Osteoblast (primary cell): ENCODE measurements at regions not wholly inside any gene's neighbourhood (a gene's known extent, or its start where the extent isn't known, plus 50 kb on each side); places are given as distances from the start of the nearest gene placed in this dataset.

ENCODE experiments used
- DNase-seq: peaks from one replicate; pipeline ENCODE4 v3.0.0; 2011; ENCODE audit warnings: low spot score, mixed read lengths; ENCODE audit not compliant: insufficient read length; ENCODE audit errors: missing footprints
- H2AFZ ChIP-seq: 2 replicates; pipeline ENCODE4 v1.6.0; 2011; ENCODE audit warnings: mild to moderate bottlenecking, low read length
- H3K27ac ChIP-seq: 2 replicates; pipeline ENCODE4 v1.5.1; 2011; ENCODE audit warnings: mild to moderate bottlenecking, low read depth, low read length, moderate library complexity
- H3K27me3 ChIP-seq: 2 replicates; pipeline ENCODE4 v1.6.0; 2012; ENCODE audit warnings: mild to moderate bottlenecking, control low read depth, inconsistent platforms, low read length, moderate library complexity; ENCODE audit not compliant: insufficient read depth
- H3K36me3 ChIP-seq: 2 replicates; pipeline ENCODE4 v1.5.1; 2011; ENCODE audit warnings: mild to moderate bottlenecking, low read length, control low read depth, moderate library complexity; ENCODE audit not compliant: insufficient read depth
- H3K4me1 ChIP-seq: 2 replicates; pipeline ENCODE4 v1.5.1; 2011; ENCODE audit warnings: mild to moderate bottlenecking, low read length, control low read depth, moderate library complexity; ENCODE audit not compliant: insufficient read depth
- H3K4me2 ChIP-seq: 2 replicates; pipeline ENCODE4 v1.6.0; 2011; ENCODE audit warnings: mild to moderate bottlenecking, low read length; ENCODE audit not compliant: insufficient read depth
- H3K4me3 ChIP-seq: fragments of 200-600 bp; sonication (generic); 3 replicates; pipeline ENCODE4 v1.5.1; 2012; ENCODE audit warnings: mild to moderate bottlenecking, low read length, inconsistent platforms; ENCODE audit not compliant: insufficient read depth
- H3K79me2 ChIP-seq: 2 replicates; pipeline ENCODE4 v1.6.0; 2012; ENCODE audit warnings: mild to moderate bottlenecking, low read length, control low read depth, inconsistent platforms; ENCODE audit not compliant: insufficient read depth
- H3K9me3 ChIP-seq: 2 replicates; pipeline ENCODE4 v1.5.1; 2011; ENCODE audit warnings: low read depth, low read length, control low read depth
- H4K20me1 ChIP-seq: 2 replicates; pipeline ENCODE4 v1.6.0; 2012; ENCODE audit warnings: mild to moderate bottlenecking, low read length, control low read depth; ENCODE audit not compliant: insufficient read depth
- TF ChIP-seq, protein P1 (sequence below): IDR thresholded peaks from 2 replicates; pipeline ENCODE4 v1.5.1; 2011; ENCODE audit warnings: mild to moderate bottlenecking, low read depth, low read length, moderate library complexity; ENCODE audit errors: extremely low read depth

GRCh38 chr13:85709072-85709471 is 90.1 kb downstream of the SLITRK6 start:
- no peaks in the 10 kb centered on the region for H4K20me1 ChIP-seq
- TF ChIP-seq, protein P1, sequence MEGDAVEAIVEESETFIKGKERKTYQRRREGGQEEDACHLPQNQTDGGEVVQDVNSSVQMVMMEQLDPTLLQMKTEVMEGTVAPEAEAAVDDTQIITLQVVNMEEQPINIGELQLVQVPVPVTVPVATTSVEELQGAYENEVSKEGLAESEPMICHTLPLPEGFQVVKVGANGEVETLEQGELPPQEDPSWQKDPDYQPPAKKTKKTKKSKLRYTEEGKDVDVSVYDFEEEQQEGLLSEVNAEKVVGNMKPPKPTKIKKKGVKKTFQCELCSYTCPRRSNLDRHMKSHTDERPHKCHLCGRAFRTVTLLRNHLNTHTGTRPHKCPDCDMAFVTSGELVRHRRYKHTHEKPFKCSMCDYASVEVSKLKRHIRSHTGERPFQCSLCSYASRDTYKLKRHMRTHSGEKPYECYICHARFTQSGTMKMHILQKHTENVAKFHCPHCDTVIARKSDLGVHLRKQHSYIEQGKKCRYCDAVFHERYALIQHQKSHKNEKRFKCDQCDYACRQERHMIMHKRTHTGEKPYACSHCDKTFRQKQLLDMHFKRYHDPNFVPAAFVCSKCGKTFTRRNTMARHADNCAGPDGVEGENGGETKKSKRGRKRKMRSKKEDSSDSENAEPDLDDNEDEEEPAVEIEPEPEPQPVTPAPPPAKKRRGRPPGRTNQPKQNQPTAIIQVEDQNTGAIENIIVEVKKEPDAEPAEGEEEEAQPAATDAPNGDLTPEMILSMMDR: no peak
- H3K27ac ChIP-seq: no peak overlapping the region
- no peak for DNase-seq
- H3K36me3 ChIP-seq: no peaks in the 10 kb centered on the region
- H3K27me3 ChIP-seq: no peaks in the 10 kb centered on the region
- H3K4me3 ChIP-seq: no peak overlapping the region
- no peaks in the 10 kb centered on the region for H3K4me1 ChIP-seq
- no peaks in the 10 kb centered on the region for H3K9me3 ChIP-seq
- H3K79me2 ChIP-seq: no peaks in the 10 kb centered on the region
- no peak overlapping the region for H3K4me2 ChIP-seq
- no peak overlapping the region for H2AFZ ChIP-seq

- Histone ChIP-seq H3K36me3 (no peaks in the 10 kb centered on the region), H3K27ac (no peak overlapping the region), H3K9me3 (no peaks in the 10 kb centered on the region), H3K27me3 (no peaks in the 10 kb centered on the region), H3K4me2 (no peak overlapping the region), H3K4me3 (no peak overlapping the region), H4K20me1 (no peaks in the 10 kb centered on the region), H2AFZ (no peak overlapping the region), H3K4me1 (no peaks in the 10 kb centered on the region), H3K79me2 (no peaks in the 10 kb centered on the region)
- TF ChIP-seq, protein P1: no peak
- no peak for DNase-seq
Observed at GRCh38 chr13:85700906-85701305, 98.3 kb downstream of the SLITRK6 start.

GRCh38 chr13:85698256-85698655 is 101.0 kb downstream of the SLITRK6 start:
- Histone ChIP-seq H3K79me2 (no peaks in the 10 kb centered on the region), H3K4me3 (no peak overlapping the region), H2AFZ (no peak overlapping the region), H3K27me3 (no peaks in the 10 kb centered on the region), H3K4me1 (no peaks in the 10 kb centered on the region), H4K20me1 (no peaks in the 10 kb centered on the region), H3K27ac (no peak overlapping the region), H3K9me3 (no peaks in the 10 kb centered on the region), H3K36me3 (no peaks in the 10 kb centered on the region), H3K4me2 (no peak overlapping the region)
- DNase-seq: no peak
- TF ChIP-seq, protein P1: no peak

GRCh38 chr13:85694992-85695391 is 104.2 kb downstream of the SLITRK6 start:
- H3K4me2 ChIP-seq: no peak overlapping the region
- H3K4me3 ChIP-seq: no peak overlapping the region
- H3K36me3 ChIP-seq: no peaks in the 10 kb centered on the region
- no peaks in the 10 kb centered on the region for H3K27me3 ChIP-seq
- TF ChIP-seq, protein P1: no peak
- H3K4me1 ChIP-seq: no peaks in the 10 kb centered on the region
- H2AFZ ChIP-seq: no peak overlapping the region
- no peaks in the 10 kb centered on the region for H3K9me3 ChIP-seq
- H3K27ac ChIP-seq: no peak overlapping the region
- H4K20me1 ChIP-seq: no peaks in the 10 kb centered on the region
- no peaks in the 10 kb centered on the region for H3K79me2 ChIP-seq
- DNase-seq: no peak
